HG02885 (cell line): ENCODE measurements at regions not wholly inside any gene's neighbourhood (a gene's known extent, or its start where the extent isn't known, plus 50 kb on each side); places are given as distances from the start of the nearest gene placed in this dataset.
"Not testable (repeated sequence)": the region's sequence is repeated elsewhere in the genome, so short reads cannot be mapped to it uniquely, and the experiment has no call there.

Source experiments
- ATAC-seq: cut with Tn5 transposase; IDR thresholded peaks from one replicate; pipeline ENCODE4 v1.9.1; 2021; ENCODE audit warnings: mild to moderate bottlenecking; ENCODE audit not compliant: unreplicated experiment, poor library complexity

- no peak for ATAC-seq
Observed at GRCh38 chr9:103574056-103574455, 520.1 kb upstream of the SMC2 start.

GRCh38 chr9:103586721-103587120 lies 507.4 kb upstream of the SMC2 start:
- ATAC-seq: no peak

- ATAC-seq: no peak
Observed at GRCh38 chr9:103601287-103601686, 492.8 kb upstream of the SMC2 start.

- not testable (repeated sequence) for ATAC-seq
Observed at GRCh38 chr9:103611950-103612349, 482.2 kb upstream of the SMC2 start.

- ATAC-seq: no peak
Observed at GRCh38 chr9:103615994-103616393, 478.1 kb upstream of the SMC2 start.

- ATAC-seq: no peak
Observed at GRCh38 chr9:103617046-103617445, 477.1 kb upstream of the SMC2 start.

GRCh38 chr9:103625161-103625804 lies 468.8 kb upstream of the SMC2 start:
- no peak for ATAC-seq

GRCh38 chr9:103627731-103628130 lies 466.4 kb upstream of the SMC2 start:
- no peak for ATAC-seq

GRCh38 chr9:103649086-103649485 lies 445.0 kb upstream of the SMC2 start:
- ATAC-seq: no peak

- ATAC-seq: no peak
Observed at GRCh38 chr9:103658156-103658555, 436.0 kb upstream of the SMC2 start.

GRCh38 chr9:103660830-103661229 lies 433.3 kb upstream of the SMC2 start:
- ATAC-seq: no peak

GRCh38 chr9:103661663-103662062 lies 432.4 kb upstream of the SMC2 start:
- no peak for ATAC-seq

GRCh38 chr9:103669296-103669695 lies 424.8 kb upstream of the SMC2 start:
- ATAC-seq: no peak

GRCh38 chr9:103674271-103674670 lies 419.8 kb upstream of the SMC2 start:
- no peak for ATAC-seq

GRCh38 chr9:103680581-103680980 lies 413.5 kb upstream of the SMC2 start:
- no peak for ATAC-seq

GRCh38 chr9:103681435-103681834 lies 412.7 kb upstream of the SMC2 start:
- no peak for ATAC-seq

- ATAC-seq: no peak
Observed at GRCh38 chr9:103700195-103700962, 393.7 kb upstream of the SMC2 start.

- no peak for ATAC-seq
Observed at GRCh38 chr9:103702572-103702971, 391.5 kb upstream of the SMC2 start.

- no peak for ATAC-seq
Observed at GRCh38 chr9:103707181-103707580, 386.9 kb upstream of the SMC2 start.

GRCh38 chr9:103709366-103709765 lies 384.7 kb upstream of the SMC2 start:
- no peak for ATAC-seq

GRCh38 chr9:103713631-103714030 lies 380.5 kb upstream of the SMC2 start:
- no peak for ATAC-seq

GRCh38 chr9:103714992-103715391 lies 379.1 kb upstream of the SMC2 start:
- ATAC-seq: no peak
